Fibroblast of lung (primary cell): ENCODE measurements at regions not wholly inside any gene's neighbourhood (a gene's known extent, or its start where the extent isn't known, plus 50 kb on each side); places are given as distances from the start of the nearest gene placed in this dataset.

Experiments
- DNase-seq, 2 donors: peaks; one replicate each; pipeline versions ENCODE4 v3.0.0 to v3.0.0-alpha.2; 2010; ENCODE audit warnings: low read depth in 2 of 2
- H2AFZ ChIP-seq: 2 replicates; pipeline ENCODE4 v1.5.1; 2012; ENCODE audit warnings: low read length, control low read depth, inconsistent platforms
- H3K27ac ChIP-seq: 2 replicates; pipeline ENCODE4 v1.5.1; 2011; ENCODE audit warnings: low read length, control low read depth; ENCODE audit not compliant: insufficient read depth
- H3K27me3 ChIP-seq: 2 replicates; pipeline ENCODE4 v1.5.1; 2011; ENCODE audit warnings: mild to moderate bottlenecking, low read length; ENCODE audit not compliant: control insufficient read depth, insufficient read depth
- H3K36me3 ChIP-seq: 2 replicates; pipeline ENCODE4 v1.5.1; 2011; ENCODE audit warnings: low read length; ENCODE audit not compliant: control insufficient read depth, insufficient read depth
- H3K4me1 ChIP-seq: 2 replicates; pipeline ENCODE4 v1.5.1; 2011; ENCODE audit warnings: low read length; ENCODE audit not compliant: control insufficient read depth, insufficient read depth; ENCODE audit errors: extremely low read depth
- H3K4me2 ChIP-seq: 2 replicates; pipeline ENCODE4 v1.5.1; 2011; ENCODE audit warnings: low read length, control low read depth; ENCODE audit not compliant: insufficient read depth; ENCODE audit errors: extremely low read depth
- H3K4me3 ChIP-seq, 4 experiments: fragments of 200-600 bp in 1 of 4; sonication (generic) in 1 of 4; replicated peaks in 1 of 4; 2 replicates each; pipeline ENCODE4 v1.5.1; 2011 to 2016; ENCODE audit warnings: low read length in 4 of 4, low read depth in 3 of 4, mild to moderate bottlenecking in 3 of 4, control low read depth in 2 of 4, inconsistent platforms in 1 of 4, mixed read lengths in 1 of 4; ENCODE audit not compliant: insufficient read depth in 1 of 4; ENCODE audit errors: control extremely low read depth in 1 of 4
- H3K79me2 ChIP-seq: 2 replicates; pipeline ENCODE4 v1.5.1; 2012; ENCODE audit warnings: mild to moderate bottlenecking, low read length, inconsistent platforms; ENCODE audit not compliant: control insufficient read depth, insufficient read depth
- H3K9ac ChIP-seq: 2 replicates; pipeline ENCODE4 v1.5.1; 2011; ENCODE audit warnings: mild to moderate bottlenecking, low read length, control low read depth; ENCODE audit not compliant: insufficient read depth
- H3K9me3 ChIP-seq: 2 replicates; pipeline ENCODE4 v1.5.1; 2012; ENCODE audit warnings: low read depth, low read length; ENCODE audit not compliant: control insufficient read depth, insufficient read depth
- H4K20me1 ChIP-seq: 2 replicates; pipeline ENCODE4 v1.5.1; 2011; ENCODE audit warnings: low read length; ENCODE audit not compliant: control insufficient read depth, insufficient read depth; ENCODE audit errors: extremely low read depth
- CTCF ChIP-seq, 2 donors: IDR thresholded peaks in 1 of 2; conservative IDR thresholded peaks in 1 of 2; 1 replicate in 1 of 2; 2 replicates in 1 of 2; pipeline ENCODE4 v1.5.1; 2011 to 2012; ENCODE audit warnings: low read length in 2 of 2, control low read depth in 1 of 2, inconsistent platforms in 1 of 2, low read depth in 1 of 2, mild to moderate bottlenecking in 1 of 2
- EZH2 ChIP-seq: IDR thresholded peaks from 2 replicates; pipeline ENCODE4 v1.5.1; 2012; ENCODE audit warnings: low read length, control low read depth, mild to moderate bottlenecking; ENCODE audit errors: missing control alignments

DNA sequence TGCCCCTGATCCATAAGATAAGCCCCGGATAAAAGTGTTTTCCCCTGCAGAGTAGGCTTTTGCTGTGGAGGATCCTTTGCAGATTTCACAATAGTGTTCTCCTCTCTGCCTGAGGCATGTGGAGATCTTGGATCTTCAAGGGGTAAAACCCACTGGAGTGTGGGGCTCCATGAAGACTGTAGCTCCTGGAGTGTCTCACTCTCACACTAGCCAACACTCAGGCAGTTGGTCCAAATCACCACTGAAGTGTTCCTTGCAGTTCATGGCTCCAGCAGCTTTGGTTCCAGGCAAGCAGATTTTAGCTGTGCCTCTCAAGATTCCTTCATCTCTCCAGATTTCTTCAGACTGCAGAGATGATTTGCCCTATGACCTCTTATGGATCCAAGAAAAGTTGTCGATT, 665.3 kb downstream of the TNS3 start:
- Histone ChIP-seq H4K20me1 (no peaks in the 10 kb centered on the region), H3K4me1 (no peaks in the 10 kb centered on the region), H3K9ac (no peak overlapping the region), H3K4me3 (no peak overlapping the region), H3K27me3 (no peaks in the 10 kb centered on the region), H3K79me2 (no peaks in the 10 kb centered on the region), H2AFZ (no peak overlapping the region), H3K9me3 (no peaks in the 10 kb centered on the region), H3K4me2 (no peak overlapping the region), H3K36me3 (no peaks in the 10 kb centered on the region), H3K27ac (no peak overlapping the region)
- TF ChIP-seq CTCF (conservative IDR thresholded peaks at IDR 0.05 in 1 of 2, IDR thresholded peaks at IDR 0.05 in 1 of 2; ENCODE audit: low read depth in 1 of 2, low read length in 2 of 2) (no peak), EZH2 (no peak)
- DNase-seq = no peak

DNA sequence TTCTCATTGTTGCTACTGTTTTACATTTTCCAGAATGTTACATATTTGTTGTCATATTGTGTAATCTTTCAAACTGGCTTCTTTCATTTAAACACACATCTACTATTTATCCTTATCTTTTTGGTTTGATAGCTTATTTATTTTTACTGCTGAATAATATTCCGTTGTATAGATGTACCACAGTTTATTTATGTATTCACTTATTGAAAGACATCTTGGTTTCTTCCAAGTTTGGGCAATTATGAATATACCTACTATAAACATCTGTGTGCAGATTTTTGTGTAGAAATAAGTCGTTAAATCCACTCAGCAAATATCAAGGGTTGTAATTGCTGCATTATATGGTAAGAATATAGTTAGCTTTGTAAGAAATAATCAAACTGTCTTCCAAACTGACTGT, 669.2 kb downstream of the TNS3 start:
- no peak for TF ChIP-seq EZH2
- TF ChIP-seq CTCF (conservative IDR thresholded peaks at IDR 0.05 in 1 of 2, IDR thresholded peaks at IDR 0.05 in 1 of 2; ENCODE audit: low read depth in 1 of 2, low read length in 2 of 2) = no peak
- H3K79me2 ChIP-seq = no peaks in the 10 kb centered on the region
- peaks cover 9% of the 10 kb centered on the region for H3K4me1 ChIP-seq
- no peaks in the 10 kb centered on the region for H4K20me1 ChIP-seq
- H3K27ac ChIP-seq = no peak overlapping the region
- no peak overlapping the region for H3K4me2 ChIP-seq
- H2AFZ ChIP-seq = no peak overlapping the region
- H3K36me3 ChIP-seq = no peaks in the 10 kb centered on the region
- no peak for DNase-seq
- H3K27me3 ChIP-seq = no peaks in the 10 kb centered on the region
- no peak overlapping the region for H3K4me3 ChIP-seq
- no peaks in the 10 kb centered on the region for H3K9me3 ChIP-seq
- no peak overlapping the region for H3K9ac ChIP-seq

DNA sequence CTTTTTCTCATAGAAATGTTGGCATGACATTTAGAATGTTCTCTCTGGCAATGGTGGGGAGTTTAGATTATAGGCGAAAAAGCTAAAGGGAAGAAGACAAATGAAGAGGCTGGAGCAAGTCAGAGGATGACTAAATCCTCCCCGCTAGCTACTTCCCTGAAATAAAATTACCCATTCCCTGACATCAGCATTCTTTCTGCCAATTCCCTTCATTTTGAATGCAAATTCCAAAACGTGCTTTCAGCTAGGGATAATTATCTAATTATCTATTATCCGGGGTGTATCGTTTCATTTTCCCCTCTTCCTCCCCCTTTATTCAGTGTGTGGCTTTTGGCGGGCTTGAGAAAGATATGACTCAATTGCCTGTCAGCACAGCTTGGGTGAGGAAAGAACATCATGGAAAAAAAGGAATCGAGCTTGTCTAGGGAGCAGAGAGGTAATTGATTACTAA, 672.3 kb downstream of the TNS3 start:
- TF ChIP-seq EZH2 (no peak), CTCF (conservative IDR thresholded peaks at IDR 0.05 in 1 of 2, IDR thresholded peaks at IDR 0.05 in 1 of 2; ENCODE audit: low read depth in 1 of 2, low read length in 2 of 2) (no peak)
- H3K36me3 ChIP-seq = no peaks in the 10 kb centered on the region
- no peaks in the 10 kb centered on the region for H4K20me1 ChIP-seq
- peak overlapping the region; percentile 67 for H3K4me2 ChIP-seq
- H3K9me3 ChIP-seq = no peaks in the 10 kb centered on the region
- H3K9ac ChIP-seq = no peak overlapping the region
- peak; percentile 72 to 91 for DNase-seq
- H3K27me3 ChIP-seq = no peaks in the 10 kb centered on the region
- H3K4me1 ChIP-seq = peaks cover 9% of the 10 kb centered on the region
- peak overlapping the region; percentile 34 for H3K27ac ChIP-seq
- H3K4me3 ChIP-seq = no peak overlapping the region
- H3K79me2 ChIP-seq = no peaks in the 10 kb centered on the region
- no peak overlapping the region for H2AFZ ChIP-seq
